ENCODE measurements at regions not wholly inside any gene's neighbourhood (a gene's known extent, or its start where the extent isn't known, plus 50 kb on each side); places are given as distances from the start of the nearest gene placed in this dataset.
A peak's percentile ranks its signal among the peaks of the same experiment; 100 is the strongest.

- Mint-ChIP-seq H3K4me1 (no peaks in the 10 kb centered on the region), H3K27me3 (no peaks in the 10 kb centered on the region), H3K36me3 (no peaks in the 10 kb centered on the region), H3K27ac (no peak overlapping the region), H3K9me3 (peaks cover 0 to 2% of the 10 kb centered on the region in 2 donors), H3K4me3 (no peak overlapping the region)
- no peak for ATAC-seq (replicated peaks)
- DNase-seq = no peak
Observed at GRCh38 chr2:78845664-78846185, 179.8 kb upstream of the REG3G start.

GRCh38 chr2:78861546-78861945 is 164.0 kb upstream of the REG3G start:
- H3K9me3 Mint-ChIP-seq = peaks cover 3 to 5% of the 10 kb centered on the region in 2 donors
- H3K36me3 Mint-ChIP-seq = no peaks in the 10 kb centered on the region
- no peaks in the 10 kb centered on the region for H3K4me1 Mint-ChIP-seq

GRCh38 chr2:78864205-78864604 is 161.3 kb upstream of the REG3G start:
- Mint-ChIP-seq H3K9me3 (peaks cover 4 to 6% of the 10 kb centered on the region in 2 donors), H3K36me3 (no peaks in the 10 kb centered on the region), H3K4me3 (no peak overlapping the region), H3K4me1 (no peaks in the 10 kb centered on the region), H3K27me3 (no peaks in the 10 kb centered on the region), H3K27ac (no peak overlapping the region)
- ATAC-seq (replicated peaks) (no peak), DNase-seq (no peak)

More at GRCh38 chr2:78861546-78861945, 164.0 kb upstream of the REG3G start:
- DNase-seq (no peak), ATAC-seq (replicated peaks) (no peak)
- no peak overlapping the region for H3K27ac Mint-ChIP-seq
- no peak overlapping the region for H3K4me3 Mint-ChIP-seq
- no peaks in the 10 kb centered on the region for H3K27me3 Mint-ChIP-seq

- Mint-ChIP-seq H3K4me1 (no peaks in the 10 kb centered on the region), H3K36me3 (no peaks in the 10 kb centered on the region), H3K27me3 (no peaks in the 10 kb centered on the region), H3K4me3 (no peak overlapping the region), H3K27ac (no peak overlapping the region), H3K9me3 (peaks cover 3 to 6% of the 10 kb centered on the region in 2 donors)
- DNase-seq (no peak), ATAC-seq (replicated peaks) (no peak)
Observed at GRCh38 chr2:78865667-78866066, 159.8 kb upstream of the REG3G start.

- no peak for DNase-seq
- no peaks in the 10 kb centered on the region for H3K27me3 Mint-ChIP-seq
- H3K36me3 Mint-ChIP-seq = no peaks in the 10 kb centered on the region
- peaks cover 0 to 3% of the 10 kb centered on the region in 2 donors for H3K9me3 Mint-ChIP-seq
- H3K4me3 Mint-ChIP-seq = no peak overlapping the region
- no peak for ATAC-seq (replicated peaks)
- H3K4me1 Mint-ChIP-seq = no peaks in the 10 kb centered on the region
- no peak overlapping the region for H3K27ac Mint-ChIP-seq
Observed at GRCh38 chr2:78870343-78870967, 155.0 kb upstream of the REG3G start.

GRCh38 chr2:78873526-78873925 is 152.0 kb upstream of the REG3G start:
- Mint-ChIP-seq H3K27ac (no peak overlapping the region), H3K4me3 (no peak overlapping the region), H3K4me1 (no peaks in the 10 kb centered on the region), H3K27me3 (no peaks in the 10 kb centered on the region), H3K36me3 (no peaks in the 10 kb centered on the region), H3K9me3 (peaks cover 0 to 3% of the 10 kb centered on the region in 2 donors)
- DNase-seq (no peak), ATAC-seq (replicated peaks) (no peak)

- no peak for DNase-seq
- no peaks in the 10 kb centered on the region for H3K27me3 Mint-ChIP-seq
- no peaks in the 10 kb centered on the region for H3K4me1 Mint-ChIP-seq
- no peaks in the 10 kb centered on the region for H3K36me3 Mint-ChIP-seq
- H3K27ac Mint-ChIP-seq = no peak overlapping the region
- ATAC-seq (replicated peaks) = no peak
- H3K4me3 Mint-ChIP-seq = no peak overlapping the region
- H3K9me3 Mint-ChIP-seq = no peaks in the 10 kb centered on the region
Observed at GRCh38 chr2:78876316-78876688, 149.2 kb upstream of the REG3G start.

GRCh38 chr2:78887446-78887845 is 138.1 kb upstream of the REG3G start:
- no peaks in the 10 kb centered on the region for H3K9me3 Mint-ChIP-seq
- H3K36me3 Mint-ChIP-seq = no peaks in the 10 kb centered on the region
- H3K27me3 Mint-ChIP-seq = no peaks in the 10 kb centered on the region
- no peak overlapping the region for H3K27ac Mint-ChIP-seq
- no peaks in the 10 kb centered on the region for H3K4me1 Mint-ChIP-seq
- no peak for ATAC-seq (replicated peaks)
- DNase-seq = no peak
- H3K4me3 Mint-ChIP-seq = no peak overlapping the region

- H3K36me3 Mint-ChIP-seq = no peaks in the 10 kb centered on the region
- DNase-seq (no peak), ATAC-seq (replicated peaks) (no peak)
- H3K4me3 Mint-ChIP-seq = no peak overlapping the region
- H3K9me3 Mint-ChIP-seq = no peaks in the 10 kb centered on the region
- H3K27me3 Mint-ChIP-seq = no peaks in the 10 kb centered on the region
- H3K4me1 Mint-ChIP-seq = no peaks in the 10 kb centered on the region
- H3K27ac Mint-ChIP-seq = no peak overlapping the region
Observed at GRCh38 chr2:78890935-78891334, 134.6 kb upstream of the REG3G start.

GRCh38 chr2:78892295-78892694 is 133.2 kb upstream of the REG3G start:
- H3K36me3 Mint-ChIP-seq = no peaks in the 10 kb centered on the region
- ATAC-seq (replicated peaks) = no peak
- DNase-seq = no peak
- no peaks in the 10 kb centered on the region for H3K27me3 Mint-ChIP-seq
- no peaks in the 10 kb centered on the region for H3K9me3 Mint-ChIP-seq
- H3K4me3 Mint-ChIP-seq = no peak overlapping the region
- H3K27ac Mint-ChIP-seq = no peak overlapping the region
- H3K4me1 Mint-ChIP-seq = no peaks in the 10 kb centered on the region

GRCh38 chr2:78895022-78895421 is 130.5 kb upstream of the REG3G start:
- H3K27ac Mint-ChIP-seq = no peak overlapping the region
- H3K36me3 Mint-ChIP-seq = no peaks in the 10 kb centered on the region
- H3K4me3 Mint-ChIP-seq = no peak overlapping the region
- DNase-seq = no peak
- ATAC-seq (replicated peaks) = peak in 1 of 2 donors; percentile 19
- H3K27me3 Mint-ChIP-seq = no peaks in the 10 kb centered on the region
- H3K4me1 Mint-ChIP-seq = no peaks in the 10 kb centered on the region
- H3K9me3 Mint-ChIP-seq = peaks cover 0 to 2% of the 10 kb centered on the region in 2 donors

GRCh38 chr2:78896536-78896935 is 129.0 kb upstream of the REG3G start:
- H3K4me1 Mint-ChIP-seq = no peaks in the 10 kb centered on the region

GRCh38 chr2:78907089-78907488 is 118.4 kb upstream of the REG3G start:
- no peak for ATAC-seq (replicated peaks)
- H3K27me3 Mint-ChIP-seq = no peaks in the 10 kb centered on the region
- H3K9me3 Mint-ChIP-seq = no peaks in the 10 kb centered on the region
- no peaks in the 10 kb centered on the region for H3K36me3 Mint-ChIP-seq
- no peak overlapping the region for H3K27ac Mint-ChIP-seq
- H3K4me3 Mint-ChIP-seq = no peak overlapping the region
- no peaks in the 10 kb centered on the region for H3K4me1 Mint-ChIP-seq
- no peak for DNase-seq

More at GRCh38 chr2:78896536-78896935, 129.0 kb upstream of the REG3G start:
- Mint-ChIP-seq H3K27me3 (no peaks in the 10 kb centered on the region), H3K9me3 (peaks cover 0 to 2% of the 10 kb centered on the region in 2 donors), H3K27ac (no peak overlapping the region), H3K4me3 (no peak overlapping the region), H3K36me3 (no peaks in the 10 kb centered on the region)
- ATAC-seq (replicated peaks) (no peak), DNase-seq (no peak)

GRCh38 chr2:78908973-78909372 is 116.5 kb upstream of the REG3G start:
- Mint-ChIP-seq H3K27me3 (no peaks in the 10 kb centered on the region), H3K27ac (no peak overlapping the region), H3K9me3 (no peaks in the 10 kb centered on the region), H3K4me1 (no peaks in the 10 kb centered on the region), H3K36me3 (no peaks in the 10 kb centered on the region), H3K4me3 (no peak overlapping the region)
- no peak for DNase-seq
- no peak for ATAC-seq (replicated peaks)

GRCh38 chr2:78910376-78910775 is 115.1 kb upstream of the REG3G start:
- H3K27me3 Mint-ChIP-seq = no peaks in the 10 kb centered on the region

More at GRCh38 chr2:78910376-78910775, 115.1 kb upstream of the REG3G start:
- Mint-ChIP-seq H3K4me1 (no peaks in the 10 kb centered on the region), H3K9me3 (no peaks in the 10 kb centered on the region), H3K36me3 (no peaks in the 10 kb centered on the region), H3K27ac (no peak overlapping the region), H3K4me3 (no peak overlapping the region)
- ATAC-seq (replicated peaks) (no peak), DNase-seq (no peak)

All from stimulated activated naive B cell treated with anti-CD40 and anti-IgM and Interleukin-4, amounts not matched to agents 10 μg/mL and 1 μg/mL and 100 μg/mL, for 72 hours (primary cell).